ENCODE measurements at regions not wholly inside any gene's neighbourhood (a gene's known extent, or its start where the extent isn't known, plus 50 kb on each side); places are given as distances from the start of the nearest gene placed in this dataset.

GRCh38 chr10:131750171-131750895 lies 150.5 kb upstream of the PPP2R2D start:
- Histone ChIP-seq H3K9me3 (no peaks in the 10 kb centered on the region), H3K4me1 (no peaks in the 10 kb centered on the region), H3K36me3 (no peaks in the 10 kb centered on the region), H3K27me3 (peaks cover 0 to 53% of the 10 kb centered on the region in 2 donors), H3K4me3 (no peak overlapping the region), H3K27ac (no peak overlapping the region)
- no peak for TF ChIP-seq POLR2AphosphoS5 (IDR thresholded peaks at IDR 0.05)
- no peak for TF ChIP-seq POLR2A (IDR thresholded peaks at IDR 0.05)
- TF ChIP-seq, protein P1, sequence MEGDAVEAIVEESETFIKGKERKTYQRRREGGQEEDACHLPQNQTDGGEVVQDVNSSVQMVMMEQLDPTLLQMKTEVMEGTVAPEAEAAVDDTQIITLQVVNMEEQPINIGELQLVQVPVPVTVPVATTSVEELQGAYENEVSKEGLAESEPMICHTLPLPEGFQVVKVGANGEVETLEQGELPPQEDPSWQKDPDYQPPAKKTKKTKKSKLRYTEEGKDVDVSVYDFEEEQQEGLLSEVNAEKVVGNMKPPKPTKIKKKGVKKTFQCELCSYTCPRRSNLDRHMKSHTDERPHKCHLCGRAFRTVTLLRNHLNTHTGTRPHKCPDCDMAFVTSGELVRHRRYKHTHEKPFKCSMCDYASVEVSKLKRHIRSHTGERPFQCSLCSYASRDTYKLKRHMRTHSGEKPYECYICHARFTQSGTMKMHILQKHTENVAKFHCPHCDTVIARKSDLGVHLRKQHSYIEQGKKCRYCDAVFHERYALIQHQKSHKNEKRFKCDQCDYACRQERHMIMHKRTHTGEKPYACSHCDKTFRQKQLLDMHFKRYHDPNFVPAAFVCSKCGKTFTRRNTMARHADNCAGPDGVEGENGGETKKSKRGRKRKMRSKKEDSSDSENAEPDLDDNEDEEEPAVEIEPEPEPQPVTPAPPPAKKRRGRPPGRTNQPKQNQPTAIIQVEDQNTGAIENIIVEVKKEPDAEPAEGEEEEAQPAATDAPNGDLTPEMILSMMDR (IDR thresholded peaks at IDR 0.05): no peak
- intact Hi-C loops (cut with DNase I; ENCODE audit: low total_unique reads): no loop called here
- no peak for DNase-seq (ENCODE audit: low spot score in 2 of 2)

DNA sequence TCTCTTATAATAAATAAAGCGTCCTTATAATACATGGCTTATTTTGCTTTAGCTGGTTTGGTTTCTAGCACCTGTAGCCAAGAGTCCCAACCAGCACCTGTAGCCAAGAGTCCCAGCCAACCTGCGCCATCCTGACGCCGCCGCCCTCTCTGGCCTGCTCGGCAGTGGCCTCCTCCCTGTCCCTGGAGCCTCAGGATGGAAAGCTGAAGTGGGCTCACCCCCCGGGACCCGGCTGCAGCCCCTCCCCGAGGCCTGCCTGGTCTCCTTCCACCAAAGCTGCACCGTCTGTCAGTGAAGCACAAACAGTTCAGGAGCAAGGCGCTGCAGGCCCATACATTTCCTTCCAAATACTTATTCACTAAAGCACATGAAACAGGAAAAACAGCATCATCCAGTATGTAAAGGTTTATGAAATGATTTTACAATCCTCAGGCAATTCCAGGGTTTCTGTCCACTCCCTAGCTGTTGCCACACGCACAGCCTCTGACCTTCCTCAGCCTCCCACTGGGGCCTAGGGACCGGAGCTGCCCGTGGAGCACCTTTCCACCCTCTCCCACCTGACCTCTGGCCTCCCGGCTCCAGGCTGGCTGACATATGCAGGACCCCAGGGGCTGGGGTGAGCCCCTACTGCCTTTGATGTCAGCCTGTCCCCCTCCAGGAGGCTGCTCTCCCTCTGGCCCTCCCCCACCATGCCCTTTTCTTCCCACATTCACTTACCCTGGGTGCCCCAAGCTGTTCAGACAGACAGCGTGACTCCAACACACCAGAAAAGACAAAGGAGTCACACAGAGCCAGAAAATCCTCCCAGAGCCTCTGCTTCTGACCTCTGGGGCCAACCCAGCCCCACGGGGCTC lies 149.6 kb upstream of the PPP2R2D start:
- Histone ChIP-seq H3K9me3 (no peaks in the 10 kb centered on the region), H3K36me3 (no peaks in the 10 kb centered on the region), H3K27ac (no peak overlapping the region), H3K27me3 (peaks cover 0 to 48% of the 10 kb centered on the region in 2 donors), H3K4me3 (no peak overlapping the region), H3K4me1 (no peaks in the 10 kb centered on the region)
- DNase-seq (ENCODE audit: low spot score in 2 of 2): no peak
- intact Hi-C loops (cut with DNase I; ENCODE audit: low total_unique reads): no loop called here
- no peak for TF ChIP-seq POLR2AphosphoS5 (IDR thresholded peaks at IDR 0.05)
- TF ChIP-seq, protein P1 (IDR thresholded peaks at IDR 0.05): no peak
- TF ChIP-seq POLR2A (IDR thresholded peaks at IDR 0.05): no peak

GRCh38 chr10:131751827-131752775 lies 148.7 kb upstream of the PPP2R2D start:
- intact Hi-C loops (cut with DNase I; ENCODE audit: low total_unique reads): no loop called here
- no peaks in the 10 kb centered on the region for H3K4me1 ChIP-seq
- no peak overlapping the region for H3K4me3 ChIP-seq
- no peak for TF ChIP-seq POLR2AphosphoS5 (IDR thresholded peaks at IDR 0.05)
- no peak for TF ChIP-seq POLR2A (IDR thresholded peaks at IDR 0.05)
- TF ChIP-seq, protein P1 (IDR thresholded peaks at IDR 0.05): no peak
- no peak overlapping the region for H3K27ac ChIP-seq
- H3K36me3 ChIP-seq: no peaks in the 10 kb centered on the region
- no peaks in the 10 kb centered on the region for H3K9me3 ChIP-seq
- H3K27me3 ChIP-seq: peaks cover 0 to 42% of the 10 kb centered on the region in 2 donors
- DNase-seq (ENCODE audit: low spot score in 2 of 2): no peak

GRCh38 chr10:131753336-131753735 lies 147.5 kb upstream of the PPP2R2D start:
- H3K4me1 ChIP-seq: no peaks in the 10 kb centered on the region
- no peak overlapping the region for H3K4me3 ChIP-seq
- DNase-seq (ENCODE audit: low spot score in 2 of 2): no peak
- intact Hi-C loops (cut with DNase I; ENCODE audit: low total_unique reads): no loop called here
- no peak overlapping the region for H3K27ac ChIP-seq
- H3K27me3 ChIP-seq: peaks cover 0 to 31% of the 10 kb centered on the region in 2 donors
- TF ChIP-seq, protein P1 (IDR thresholded peaks at IDR 0.05): no peak
- no peaks in the 10 kb centered on the region for H3K36me3 ChIP-seq
- no peaks in the 10 kb centered on the region for H3K9me3 ChIP-seq
